ENCODE measurements at regions not wholly inside any gene's neighbourhood (a gene's known extent, or its start where the extent isn't known, plus 50 kb on each side); places are given as distances from the start of the nearest gene placed in this dataset.

GRCh38 chr1:116855191-116855619 lies 54.5 kb upstream of the PTGFRN start:
- Mint-ChIP-seq H3K4me1 (ENCODE audit: low read depth) (peaks cover 13% of the 10 kb centered on the region), H3K9me3 (no peaks in the 10 kb centered on the region), H3K27me3 (ENCODE audit: low read depth) (no peaks in the 10 kb centered on the region), H3K36me3 (ENCODE audit: low read depth) (no peaks in the 10 kb centered on the region), H3K4me3 (no peak overlapping the region), H3K27ac (no peak overlapping the region)
- no peak for DNase-seq (ENCODE audit: low spot score)

- H3K9me3 Mint-ChIP-seq = no peaks in the 10 kb centered on the region
- H3K4me1 Mint-ChIP-seq (ENCODE audit: low read depth) = peaks cover 13% of the 10 kb centered on the region
- no peaks in the 10 kb centered on the region for H3K27me3 Mint-ChIP-seq (ENCODE audit: low read depth)
- DNase-seq (ENCODE audit: low spot score) = no peak
- no peak overlapping the region for H3K27ac Mint-ChIP-seq
- no peak overlapping the region for H3K4me3 Mint-ChIP-seq
- H3K36me3 Mint-ChIP-seq (ENCODE audit: low read depth) = no peaks in the 10 kb centered on the region
Observed at GRCh38 chr1:116855773-116856201, 53.9 kb upstream of the PTGFRN start.

DNA sequence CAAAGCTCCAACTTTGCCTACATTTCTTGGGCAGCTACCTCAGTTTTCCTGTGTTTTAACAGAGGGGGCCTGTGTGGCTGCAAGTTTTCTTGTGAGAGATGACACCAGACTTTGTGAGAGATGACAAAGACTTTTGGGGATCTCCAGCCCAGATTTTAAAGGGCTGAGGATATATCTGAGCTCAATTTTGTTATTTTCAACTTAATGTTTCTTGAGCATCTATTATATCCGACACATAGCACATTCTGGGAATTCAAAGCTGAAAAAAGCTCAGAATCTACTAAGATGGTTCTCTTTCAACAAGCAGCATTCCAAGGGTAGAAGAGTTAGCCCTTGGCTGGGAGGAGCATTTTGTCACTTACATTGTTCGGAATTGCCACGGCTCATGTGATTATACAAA lies 53.4 kb upstream of the PTGFRN start:
- no peak overlapping the region for H3K4me3 Mint-ChIP-seq
- no peak for DNase-seq (ENCODE audit: low spot score)
- H3K36me3 Mint-ChIP-seq (ENCODE audit: low read depth) = no peaks in the 10 kb centered on the region
- H3K4me1 Mint-ChIP-seq (ENCODE audit: low read depth) = peaks cover 13% of the 10 kb centered on the region
- no peaks in the 10 kb centered on the region for H3K9me3 Mint-ChIP-seq
- H3K27me3 Mint-ChIP-seq (ENCODE audit: low read depth) = no peaks in the 10 kb centered on the region
- no peak overlapping the region for H3K27ac Mint-ChIP-seq

GRCh38 chr1:116857092-116857491 lies 52.6 kb upstream of the PTGFRN start:
- no peak overlapping the region for H3K27ac Mint-ChIP-seq
- no peak overlapping the region for H3K4me3 Mint-ChIP-seq
- no peaks in the 10 kb centered on the region for H3K9me3 Mint-ChIP-seq
- H3K4me1 Mint-ChIP-seq (ENCODE audit: low read depth) = peaks cover 13% of the 10 kb centered on the region
- DNase-seq (ENCODE audit: low spot score) = no peak
- H3K27me3 Mint-ChIP-seq (ENCODE audit: low read depth) = no peaks in the 10 kb centered on the region
- no peaks in the 10 kb centered on the region for H3K36me3 Mint-ChIP-seq (ENCODE audit: low read depth)

Measured in T-helper 2 cell treated with Interferon-gamma antibody and Interleukin-4, amounts not matched to agents 5 μg/mL and 100 μg/mL, for 36 hours (primary cell).